ENCODE measurements at regions not wholly inside any gene's neighbourhood (a gene's known extent, or its start where the extent isn't known, plus 50 kb on each side); places are given as distances from the start of the nearest gene placed in this dataset.

- H3K9me3 Mint-ChIP-seq, result no peaks in the 10 kb centered on the region
- WGBS, 2 experiments (ENCODE audit: insufficient coverage in 1 of 2, insufficient read length in 1 of 2), result 83 to 90% methylated on average over 1 to 3 of the region's 3 CpGs
- DNase-seq, result no peak
- H3K27me3 Mint-ChIP-seq (ENCODE audit: insufficient read depth), result peaks cover 38% of the 10 kb centered on the region
- no peaks in the 10 kb centered on the region for H3K9me3 ChIP-seq (ENCODE audit: control insufficient read depth, low read length)
- H3K27me3 ChIP-seq (ENCODE audit: control insufficient read depth, insufficient read depth, low read length, poor library complexity, severe bottlenecking), result peaks cover 38% of the 10 kb centered on the region
- H3K4me3 Mint-ChIP-seq, result no peak overlapping the region
- H3K4me3 ChIP-seq (ENCODE audit: low read length), result no peak overlapping the region
- TF ChIP-seq, protein P1, sequence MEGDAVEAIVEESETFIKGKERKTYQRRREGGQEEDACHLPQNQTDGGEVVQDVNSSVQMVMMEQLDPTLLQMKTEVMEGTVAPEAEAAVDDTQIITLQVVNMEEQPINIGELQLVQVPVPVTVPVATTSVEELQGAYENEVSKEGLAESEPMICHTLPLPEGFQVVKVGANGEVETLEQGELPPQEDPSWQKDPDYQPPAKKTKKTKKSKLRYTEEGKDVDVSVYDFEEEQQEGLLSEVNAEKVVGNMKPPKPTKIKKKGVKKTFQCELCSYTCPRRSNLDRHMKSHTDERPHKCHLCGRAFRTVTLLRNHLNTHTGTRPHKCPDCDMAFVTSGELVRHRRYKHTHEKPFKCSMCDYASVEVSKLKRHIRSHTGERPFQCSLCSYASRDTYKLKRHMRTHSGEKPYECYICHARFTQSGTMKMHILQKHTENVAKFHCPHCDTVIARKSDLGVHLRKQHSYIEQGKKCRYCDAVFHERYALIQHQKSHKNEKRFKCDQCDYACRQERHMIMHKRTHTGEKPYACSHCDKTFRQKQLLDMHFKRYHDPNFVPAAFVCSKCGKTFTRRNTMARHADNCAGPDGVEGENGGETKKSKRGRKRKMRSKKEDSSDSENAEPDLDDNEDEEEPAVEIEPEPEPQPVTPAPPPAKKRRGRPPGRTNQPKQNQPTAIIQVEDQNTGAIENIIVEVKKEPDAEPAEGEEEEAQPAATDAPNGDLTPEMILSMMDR (conservative IDR thresholded peaks at IDR 0.05), result no peak
- peaks cover 5% of the 10 kb centered on the region for H3K4me1 Mint-ChIP-seq
- no peak overlapping the region for H3K27ac ChIP-seq (ENCODE audit: low read depth, low read length)
- H3K27ac Mint-ChIP-seq, result no peak overlapping the region
- H3K4me1 ChIP-seq (ENCODE audit: control insufficient read depth, insufficient read depth, low read length), result peaks cover 4% of the 10 kb centered on the region
- no peaks in the 10 kb centered on the region for H3K36me3 Mint-ChIP-seq (ENCODE audit: low read depth)
- H3K36me3 ChIP-seq (ENCODE audit: control insufficient read depth, insufficient read depth, low read length), result no peaks in the 10 kb centered on the region
- no peak overlapping the region for H3K9ac ChIP-seq (ENCODE audit: extremely low read depth, low read length, poor library complexity, severe bottlenecking)
Observed at GRCh38 chr7:9242636-9243035, 809.2 kb downstream of the NXPH1 start.

DNA sequence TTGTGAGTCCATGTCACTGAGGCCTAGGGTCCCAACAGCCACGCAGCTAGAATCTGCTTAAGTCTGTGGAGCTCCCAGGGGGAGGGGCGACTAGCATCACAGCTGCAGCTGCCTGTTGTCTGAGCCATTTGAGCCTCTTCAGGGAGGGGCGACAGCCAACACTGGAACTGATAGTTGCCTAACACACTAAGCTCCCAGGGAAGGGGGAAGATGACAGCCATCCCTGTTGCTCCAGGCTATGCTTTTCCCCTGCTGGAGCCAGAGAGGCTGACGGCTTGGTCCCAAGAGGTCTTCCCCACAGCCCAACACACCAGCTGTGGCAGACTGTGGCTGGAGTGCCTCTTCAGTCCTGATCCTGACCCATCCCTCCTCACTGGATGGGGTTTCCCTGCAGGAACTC, 817.5 kb downstream of the NXPH1 start:
- H3K27me3 ChIP-seq (ENCODE audit: control insufficient read depth, insufficient read depth, low read length, poor library complexity, severe bottlenecking), result no peaks in the 10 kb centered on the region
- no peaks in the 10 kb centered on the region for H3K36me3 ChIP-seq (ENCODE audit: control insufficient read depth, insufficient read depth, low read length)
- WGBS, 2 experiments (ENCODE audit: insufficient coverage in 1 of 2, insufficient read length in 1 of 2), result 79 to 92% methylated on average over 2 to 4 of the region's 4 CpGs
- H3K27ac ChIP-seq (ENCODE audit: low read depth, low read length), result no peak overlapping the region
- no peak overlapping the region for H3K4me3 ChIP-seq (ENCODE audit: low read length)
- Mint-ChIP-seq H3K27me3 (ENCODE audit: insufficient read depth) (peaks cover 2% of the 10 kb centered on the region), H3K4me1 (no peaks in the 10 kb centered on the region), H3K36me3 (ENCODE audit: low read depth) (no peaks in the 10 kb centered on the region), H3K9me3 (no peaks in the 10 kb centered on the region), H3K27ac (no peak overlapping the region), H3K4me3 (no peak overlapping the region)
- H3K9me3 ChIP-seq (ENCODE audit: control insufficient read depth, low read length), result no peaks in the 10 kb centered on the region
- DNase-seq, result peak; percentile 65
- no peak overlapping the region for H3K9ac ChIP-seq (ENCODE audit: extremely low read depth, low read length, poor library complexity, severe bottlenecking)
- TF ChIP-seq, protein P1 (conservative IDR thresholded peaks at IDR 0.05), result peak; percentile 20
- H3K4me1 ChIP-seq (ENCODE audit: control insufficient read depth, insufficient read depth, low read length), result peaks cover 4% of the 10 kb centered on the region

DNA sequence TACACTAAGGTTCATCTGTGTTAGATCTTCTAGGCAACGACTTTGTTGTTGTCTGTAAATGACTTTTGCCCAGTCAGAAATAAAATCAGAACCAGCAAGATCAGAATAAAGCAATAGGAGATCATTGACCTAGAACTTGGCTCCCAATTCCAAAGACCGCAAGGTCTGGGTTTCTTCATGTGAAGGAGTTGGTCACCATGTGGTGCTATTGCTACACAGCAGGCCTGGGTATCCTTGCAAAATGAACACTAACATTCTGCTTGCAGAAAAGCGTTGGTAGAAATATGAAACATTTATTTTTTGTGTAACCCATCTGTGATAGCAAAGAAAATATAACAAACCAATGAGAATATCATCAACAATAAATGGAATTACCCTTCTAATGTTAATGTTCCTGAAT, 831.0 kb downstream of the NXPH1 start:
- H3K27me3 ChIP-seq (ENCODE audit: control insufficient read depth, insufficient read depth, low read length, poor library complexity, severe bottlenecking), result no peaks in the 10 kb centered on the region
- 93 to 95% methylated on average over 2 to 3 of the region's 3 CpGs for WGBS, 2 experiments (ENCODE audit: insufficient coverage in 1 of 2, insufficient read length in 1 of 2)
- H3K36me3 Mint-ChIP-seq (ENCODE audit: low read depth), result no peaks in the 10 kb centered on the region
- H3K4me1 Mint-ChIP-seq, result no peaks in the 10 kb centered on the region
- no peaks in the 10 kb centered on the region for H3K9me3 ChIP-seq (ENCODE audit: control insufficient read depth, low read length)
- H3K27ac ChIP-seq (ENCODE audit: low read depth, low read length), result no peak overlapping the region
- H3K4me3 ChIP-seq (ENCODE audit: low read length), result no peak overlapping the region
- peaks cover 14% of the 10 kb centered on the region for H3K9me3 Mint-ChIP-seq
- H3K9ac ChIP-seq (ENCODE audit: extremely low read depth, low read length, poor library complexity, severe bottlenecking), result no peak overlapping the region
- no peaks in the 10 kb centered on the region for H3K4me1 ChIP-seq (ENCODE audit: control insufficient read depth, insufficient read depth, low read length)
- TF ChIP-seq, protein P1 (conservative IDR thresholded peaks at IDR 0.05), result peak; percentile 48
- H3K4me3 Mint-ChIP-seq, result no peak overlapping the region
- H3K36me3 ChIP-seq (ENCODE audit: control insufficient read depth, insufficient read depth, low read length), result no peaks in the 10 kb centered on the region
- H3K27me3 Mint-ChIP-seq (ENCODE audit: insufficient read depth), result no peaks in the 10 kb centered on the region
- DNase-seq, result no peak
- no peak overlapping the region for H3K27ac Mint-ChIP-seq
